ENCODE measurements at regions not wholly inside any gene's neighbourhood (a gene's known extent, or its start where the extent isn't known, plus 50 kb on each side); places are given as distances from the start of the nearest gene placed in this dataset.

- no peak for TF ChIP-seq EZH2 (IDR thresholded peaks at IDR 0.05)
- no peak for TF ChIP-seq POLR2AphosphoS5 (IDR thresholded peaks at IDR 0.05; ENCODE audit: borderline replicate concordance, low read depth, low read length)
- no peak for TF ChIP-seq FOXP2 (optimal IDR thresholded peaks at IDR 0.05; ENCODE audit: control extremely low read depth, extremely low read length, insufficient read depth)
Observed at GRCh38 chr3:159693226-159693625, 295.4 kb upstream of the IL12A start.

Data from SK-N-MC (cell line).